SU-DHL-6 (cell line): ENCODE measurements at regions not wholly inside any gene's neighbourhood (a gene's known extent, or its start where the extent isn't known, plus 50 kb on each side); places are given as distances from the start of the nearest gene placed in this dataset.

Experiments used
- H2AFZ ChIP-seq: fragments of 200-600 bp; sonication (generic); 2 replicates; pipeline ENCODE4 v1.6.1; 2014; ENCODE audit warnings: low read depth, mild to moderate bottlenecking, moderate library complexity, mixed read lengths, antibody characterized with exemption, low read length; ENCODE audit not compliant: severe bottlenecking
- H3F3A ChIP-seq: fragments of 200-600 bp; shearing (Covaris generic); 2 replicates; pipeline ENCODE4 v1.6.0; 2016; ENCODE audit warnings: antibody characterized with exemption, mild to moderate bottlenecking; ENCODE audit not compliant: insufficient read depth
- H3K27ac ChIP-seq: fragments of 200-600 bp; sonication (generic); 2 replicates; pipeline ENCODE4 v1.5.1; 2016; ENCODE audit warnings: low read depth, mild to moderate bottlenecking, low read length, moderate library complexity, mixed read lengths
- H3K27me3 ChIP-seq: fragments of 200-600 bp; sonication (generic), shearing (Covaris generic); 2 replicates; pipeline ENCODE4 v1.6.0; 2014; ENCODE audit warnings: mild to moderate bottlenecking, low read length
- H3K36me3 ChIP-seq: fragments of 200-600 bp; sonication (generic); 2 replicates; pipeline ENCODE4 v1.6.1; 2014; ENCODE audit warnings: mild to moderate bottlenecking, low read length, mixed read lengths
- H3K4me2 ChIP-seq: fragments of 300-600, 200-600 bp; shearing (Covaris generic), sonication (generic); 2 replicates; pipeline ENCODE4 v1.6.0; 2014; ENCODE audit warnings: low read length, low read depth, mild to moderate bottlenecking; ENCODE audit not compliant: poor library complexity, severe bottlenecking
- H3K4me3 ChIP-seq: fragments of 200-600 bp; sonication (generic); 2 replicates; pipeline ENCODE4 v1.5.1; 2014; ENCODE audit warnings: antibody characterized with exemption, low read length, mild to moderate bottlenecking, mixed read lengths; ENCODE audit not compliant: insufficient read depth, poor library complexity, severe bottlenecking
- H3K79me2 ChIP-seq: fragments of 200-600 bp; sonication (generic); 2 replicates; pipeline ENCODE4 v1.6.1; 2014; ENCODE audit warnings: mild to moderate bottlenecking, low read length, moderate library complexity; ENCODE audit not compliant: insufficient read depth
- H3K9ac ChIP-seq: fragments of 200-600 bp; sonication (generic); 2 replicates; pipeline ENCODE4 v1.7.0; 2014; ENCODE audit warnings: mild to moderate bottlenecking, low read length
- H3K9me2 ChIP-seq: fragments of 200-600 bp; sonication (generic); replicated peaks from 2 replicates; pipeline ENCODE4 v1.6.1; 2014; ENCODE audit warnings: low read length; ENCODE audit not compliant: insufficient read depth
- H3K9me3 ChIP-seq: fragments of 200-600 bp; sonication (generic); 2 replicates; pipeline ENCODE4 v1.6.1; 2014; ENCODE audit warnings: low read length, mixed read lengths; ENCODE audit not compliant: insufficient read depth
- H4K20me1 ChIP-seq: fragments of 200-600 bp; sonication (generic); 2 replicates; pipeline ENCODE4 v1.6.1; 2014; ENCODE audit warnings: low read depth, mild to moderate bottlenecking, antibody characterized with exemption, low read length, moderate library complexity, mixed read lengths
- EZH2phosphoT487 ChIP-seq: fragments of 200-600 bp; sonication (generic), shearing (Covaris generic); conservative IDR thresholded peaks from 2 replicates; pipeline ENCODE4 v1.6.1; 2018; ENCODE audit warnings: mild to moderate bottlenecking, antibody characterized with exemption, low read length, moderate library complexity, mixed read lengths
- TF ChIP-seq, protein P1 (sequence below): fragments of 200-600 bp; sonication (generic); IDR thresholded peaks from one replicate; pipeline ENCODE4 v1.5.1; 2017; ENCODE audit warnings: antibody characterized with exemption, mild to moderate bottlenecking, low read length, moderate library complexity; ENCODE audit not compliant: insufficient read depth, poor library complexity, severe bottlenecking

DNA sequence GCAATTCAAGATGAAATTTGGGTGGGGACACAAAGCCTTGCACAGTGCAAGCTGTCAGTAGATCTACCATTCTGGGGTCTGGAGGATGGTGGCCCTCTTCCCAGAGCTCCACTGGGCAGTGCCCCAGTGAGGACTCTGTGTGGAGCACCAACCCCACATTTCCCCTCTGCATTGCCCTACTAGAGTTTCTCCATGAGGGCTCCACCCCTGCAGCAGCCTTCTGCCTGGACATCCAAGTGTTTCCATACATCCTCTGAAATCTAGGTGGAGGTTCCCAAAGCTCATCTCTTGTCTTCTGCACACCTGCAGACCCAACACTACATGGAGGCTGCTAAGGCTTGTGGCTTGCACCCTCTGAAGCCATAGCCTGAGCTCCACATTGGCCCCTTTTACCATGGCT is 402.3 kb downstream of the RAB28 start:
- TF ChIP-seq, protein P1, sequence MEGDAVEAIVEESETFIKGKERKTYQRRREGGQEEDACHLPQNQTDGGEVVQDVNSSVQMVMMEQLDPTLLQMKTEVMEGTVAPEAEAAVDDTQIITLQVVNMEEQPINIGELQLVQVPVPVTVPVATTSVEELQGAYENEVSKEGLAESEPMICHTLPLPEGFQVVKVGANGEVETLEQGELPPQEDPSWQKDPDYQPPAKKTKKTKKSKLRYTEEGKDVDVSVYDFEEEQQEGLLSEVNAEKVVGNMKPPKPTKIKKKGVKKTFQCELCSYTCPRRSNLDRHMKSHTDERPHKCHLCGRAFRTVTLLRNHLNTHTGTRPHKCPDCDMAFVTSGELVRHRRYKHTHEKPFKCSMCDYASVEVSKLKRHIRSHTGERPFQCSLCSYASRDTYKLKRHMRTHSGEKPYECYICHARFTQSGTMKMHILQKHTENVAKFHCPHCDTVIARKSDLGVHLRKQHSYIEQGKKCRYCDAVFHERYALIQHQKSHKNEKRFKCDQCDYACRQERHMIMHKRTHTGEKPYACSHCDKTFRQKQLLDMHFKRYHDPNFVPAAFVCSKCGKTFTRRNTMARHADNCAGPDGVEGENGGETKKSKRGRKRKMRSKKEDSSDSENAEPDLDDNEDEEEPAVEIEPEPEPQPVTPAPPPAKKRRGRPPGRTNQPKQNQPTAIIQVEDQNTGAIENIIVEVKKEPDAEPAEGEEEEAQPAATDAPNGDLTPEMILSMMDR: no peak
- no peak for TF ChIP-seq EZH2phosphoT487
- no peaks in the 10 kb centered on the region for H4K20me1 ChIP-seq
- no peaks in the 10 kb centered on the region for H3F3A ChIP-seq
- no peak overlapping the region for H3K9ac ChIP-seq
- H3K9me2 ChIP-seq: no peaks in the 10 kb centered on the region
- H3K4me3 ChIP-seq: no peak overlapping the region
- H3K4me2 ChIP-seq: no peak overlapping the region
- no peaks in the 10 kb centered on the region for H3K79me2 ChIP-seq
- no peak overlapping the region for H2AFZ ChIP-seq
- no peaks in the 10 kb centered on the region for H3K36me3 ChIP-seq
- H3K27me3 ChIP-seq: no peaks in the 10 kb centered on the region
- no peaks in the 10 kb centered on the region; the same call in 1 of the 2 replicates for H3K9me3 ChIP-seq
- H3K27ac ChIP-seq: no peak overlapping the region

DNA sequence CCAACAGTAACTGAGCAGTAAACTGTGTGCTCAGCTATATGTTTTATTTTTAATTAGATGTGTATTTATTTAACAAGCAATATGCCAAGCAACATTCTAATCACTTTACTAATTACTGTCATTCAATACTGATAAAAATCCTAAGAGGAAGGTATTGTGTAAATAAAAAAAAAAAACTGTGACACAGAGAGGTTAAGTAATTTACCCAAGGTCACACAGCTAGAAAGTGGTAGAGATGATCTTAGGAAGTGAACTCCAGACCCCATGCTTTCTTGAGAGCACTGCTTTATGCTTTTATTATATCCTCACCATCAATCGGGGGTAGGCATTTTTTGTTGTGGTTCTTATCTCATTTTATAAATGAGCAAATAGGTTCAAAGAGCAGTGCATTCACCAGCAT is 417.1 kb downstream of the RAB28 start:
- Histone ChIP-seq H3K9ac (no peak overlapping the region), H3K4me2 (no peak overlapping the region), H2AFZ (no peak overlapping the region), H3K9me3 (no peaks in the 10 kb centered on the region), H3K79me2 (no peaks in the 10 kb centered on the region), H3K36me3 (no peaks in the 10 kb centered on the region), H3F3A (no peaks in the 10 kb centered on the region; the same call in 1 of the 2 replicates), H3K4me3 (no peak overlapping the region), H3K27me3 (no peaks in the 10 kb centered on the region), H3K27ac (no peak overlapping the region), H3K9me2 (no peaks in the 10 kb centered on the region), H4K20me1 (no peaks in the 10 kb centered on the region)
- TF ChIP-seq EZH2phosphoT487: no peak
- TF ChIP-seq, protein P1: no peak

DNA sequence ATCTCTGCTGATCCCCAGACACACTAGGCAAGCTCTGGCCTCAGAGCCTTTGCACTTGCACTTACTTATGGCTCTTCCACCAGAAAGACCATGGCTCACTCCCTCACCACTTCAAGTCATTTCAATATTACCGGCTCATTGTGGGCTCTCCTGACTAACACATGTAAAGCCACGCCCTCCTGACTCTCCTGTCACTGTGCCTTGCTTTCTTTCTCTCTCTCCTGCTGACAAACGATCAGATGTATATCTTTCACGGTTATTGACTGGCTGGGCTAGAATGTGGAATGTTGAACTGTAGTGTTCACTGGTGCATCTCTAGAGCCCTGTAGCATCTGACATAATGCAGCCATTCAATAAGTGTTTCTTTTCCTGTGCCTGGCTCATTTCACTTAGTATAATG is 425.1 kb downstream of the RAB28 start:
- Histone ChIP-seq H3K9me3 (no peaks in the 10 kb centered on the region), H2AFZ (no peak overlapping the region), H3K27ac (no peak overlapping the region), H3K36me3 (no peaks in the 10 kb centered on the region), H3K9ac (no peak overlapping the region), H3K27me3 (no peaks in the 10 kb centered on the region), H3K4me3 (no peak overlapping the region), H3F3A (no peaks in the 10 kb centered on the region; the same call in 1 of the 2 replicates), H3K4me2 (no peak overlapping the region), H3K79me2 (no peaks in the 10 kb centered on the region), H3K9me2 (no peaks in the 10 kb centered on the region), H4K20me1 (no peaks in the 10 kb centered on the region)
- TF ChIP-seq, protein P1: no peak
- TF ChIP-seq EZH2phosphoT487: no peak
